Loucy (cell line): ENCODE measurements at regions not wholly inside any gene's neighbourhood (a gene's known extent, or its start where the extent isn't known, plus 50 kb on each side); places are given as distances from the start of the nearest gene placed in this dataset.

ENCODE experiments used
- CTCF ChIP-seq: fragments of 200-600 bp; sonication (generic); conservative IDR thresholded peaks from 2 replicates; pipeline ENCODE4 v1.5.1; 2014; ENCODE audit warnings: mild to moderate bottlenecking, antibody characterized with exemption, low read length
- EZH2phosphoT487 ChIP-seq: fragments of 200-600 bp; IDR thresholded peaks from 2 replicates; pipeline ENCODE4 v1.6.1; 2018; ENCODE audit warnings: antibody characterized with exemption, mild to moderate bottlenecking, moderate library complexity, borderline replicate concordance

- no peak for TF ChIP-seq CTCF
- TF ChIP-seq EZH2phosphoT487: no peak
Measured at GRCh38 chr2:75415111-75415626, 145.6 kb downstream of the EVA1A start.
